ENCODE measurements at regions not wholly inside any gene's neighbourhood (a gene's known extent, or its start where the extent isn't known, plus 50 kb on each side); places are given as distances from the start of the nearest gene placed in this dataset.
"Not testable (repeated sequence)": the region's sequence is repeated elsewhere in the genome, so short reads cannot be mapped to it uniquely, and the experiment has no call there.

DNA sequence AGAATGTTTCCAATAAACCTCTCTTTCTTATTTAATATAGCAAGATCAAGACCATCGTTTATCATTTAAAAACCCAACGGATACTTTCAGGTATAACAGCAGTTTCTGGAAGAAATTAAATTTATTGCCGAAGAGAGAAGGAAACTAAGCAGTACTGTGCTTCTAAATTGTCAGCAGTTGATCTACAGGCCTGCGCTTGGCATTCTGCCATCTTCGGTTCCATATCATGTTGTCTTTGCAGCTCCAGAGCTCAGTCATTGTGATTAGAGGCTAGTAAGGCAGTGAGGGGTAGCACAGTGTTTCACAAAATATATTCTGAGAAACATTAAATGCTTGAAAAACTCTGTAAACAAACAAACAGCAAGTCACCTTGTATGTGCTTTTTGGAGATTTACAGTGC lies 301.3 kb downstream of the REEP3 start:
- ChIA-PET POLR2A (no interaction called here), CTCF (no interaction called here)
- no peak for DNase-seq
- Mint-ChIP-seq H3K4me1 (no peaks in the 10 kb centered on the region), H3K27me3 (peaks cover 29% of the 10 kb centered on the region), H3K9me3 (no peaks in the 10 kb centered on the region), H3K27ac (no peak overlapping the region), H3K36me3 (ENCODE audit: low read depth) (no peaks in the 10 kb centered on the region), H3K4me3 (no peak overlapping the region)

DNA sequence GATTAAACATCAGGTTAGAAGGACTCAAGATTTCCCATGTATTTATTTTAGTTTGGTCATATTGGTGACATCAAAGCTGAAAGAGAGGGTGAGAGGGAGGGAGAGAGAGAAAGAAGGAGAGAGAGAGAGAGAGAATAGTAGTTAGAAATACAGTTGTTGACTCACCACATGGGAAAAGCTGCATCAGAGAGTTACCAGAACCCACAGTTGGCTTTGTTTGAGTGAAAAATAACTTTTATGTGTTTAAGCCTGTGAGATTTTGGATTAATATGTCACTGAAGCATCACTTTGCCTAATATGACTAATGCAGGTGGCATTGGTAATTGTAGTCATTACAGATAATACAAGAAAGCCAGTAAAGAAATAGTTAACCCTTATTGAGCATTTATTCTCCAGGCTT lies 303.9 kb downstream of the REEP3 start:
- Mint-ChIP-seq H3K27me3 (peaks cover 27% of the 10 kb centered on the region), H3K36me3 (ENCODE audit: low read depth) (no peaks in the 10 kb centered on the region), H3K9me3 (no peaks in the 10 kb centered on the region), H3K4me1 (no peaks in the 10 kb centered on the region), H3K4me3 (no peak overlapping the region), H3K27ac (no peak overlapping the region)
- CTCF ChIA-PET = no interaction called here
- POLR2A ChIA-PET = no interaction called here
- no peak for DNase-seq

DNA sequence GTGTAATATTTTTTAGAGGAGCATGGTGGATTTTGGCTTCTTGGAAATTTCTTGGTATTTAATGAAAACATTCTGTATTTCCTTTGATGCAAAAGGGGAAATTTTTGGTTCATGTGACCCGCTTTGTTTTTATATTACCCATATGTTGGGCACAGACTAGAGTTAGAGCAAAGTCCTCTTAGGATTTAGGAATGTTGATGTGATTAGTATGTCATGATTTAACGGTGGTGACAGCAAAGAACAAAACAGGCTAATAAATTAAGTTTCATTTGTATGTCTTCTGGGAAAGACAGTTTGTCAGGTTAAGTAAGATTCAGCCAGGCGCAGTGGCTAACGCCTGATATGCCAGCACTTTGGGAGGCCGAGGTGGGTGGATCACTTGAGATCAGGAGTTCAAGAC lies 304.6 kb downstream of the REEP3 start:
- no peaks in the 10 kb centered on the region for H3K9me3 Mint-ChIP-seq
- H3K36me3 Mint-ChIP-seq (ENCODE audit: low read depth) = no peaks in the 10 kb centered on the region
- H3K27me3 Mint-ChIP-seq = peaks cover 25% of the 10 kb centered on the region
- no peak overlapping the region for H3K4me3 Mint-ChIP-seq
- POLR2A ChIA-PET = no interaction called here
- no peak for DNase-seq
- no peak overlapping the region for H3K27ac Mint-ChIP-seq
- H3K4me1 Mint-ChIP-seq = no peaks in the 10 kb centered on the region
- CTCF ChIA-PET = no interaction called here

DNA sequence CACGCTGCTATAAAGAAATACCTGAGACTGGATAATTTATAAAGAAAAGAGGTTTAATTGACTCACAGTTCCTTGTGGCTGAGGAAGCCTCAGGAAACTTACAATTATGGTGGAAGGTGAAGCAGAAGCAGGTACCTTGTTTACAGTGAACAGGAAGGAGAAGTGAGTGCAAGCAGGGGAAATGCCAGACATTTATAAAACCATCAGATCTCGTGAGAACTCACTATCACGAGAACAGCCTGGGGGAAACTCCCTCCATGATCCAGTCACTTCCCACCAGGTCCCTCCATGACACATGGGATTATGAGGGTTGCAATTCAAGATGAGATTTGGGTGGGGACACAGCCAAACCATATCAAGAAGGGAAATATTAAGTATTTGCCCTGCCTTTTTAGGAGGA lies 305.8 kb downstream of the REEP3 start:
- H3K4me1 Mint-ChIP-seq; CTCF ChIA-PET; DNase-seq; H3K27ac Mint-ChIP-seq; H3K36me3 Mint-ChIP-seq (ENCODE audit: low read depth); H3K4me3 Mint-ChIP-seq; POLR2A ChIA-PET; H3K9me3 Mint-ChIP-seq: not testable (repeated sequence)
- peaks cover 19% of the 10 kb centered on the region for H3K27me3 Mint-ChIP-seq

DNA sequence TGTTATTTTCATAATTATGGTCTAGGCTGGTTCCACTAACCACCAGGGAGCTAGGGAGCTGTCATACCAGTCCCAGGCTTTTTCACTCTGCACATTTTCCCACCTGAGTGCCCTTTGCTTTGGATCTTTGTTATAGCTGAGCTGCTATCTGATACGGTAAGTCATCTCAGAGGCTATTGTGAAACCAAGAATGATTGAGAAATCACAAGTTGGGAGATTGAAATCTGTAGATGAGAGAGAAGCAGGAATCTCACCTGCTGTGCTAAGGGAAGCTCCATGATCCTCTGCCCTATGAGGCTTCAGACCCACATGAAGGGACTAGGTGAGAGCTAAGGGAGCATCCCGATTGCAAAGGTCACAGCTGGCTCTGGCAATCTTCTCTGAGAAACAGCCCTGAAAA lies 307.8 kb downstream of the REEP3 start:
- POLR2A ChIA-PET = no interaction called here
- H3K9me3 Mint-ChIP-seq = no peaks in the 10 kb centered on the region
- H3K27me3 Mint-ChIP-seq = peaks cover 14% of the 10 kb centered on the region
- CTCF ChIA-PET = no interaction called here
- no peaks in the 10 kb centered on the region for H3K4me1 Mint-ChIP-seq
- H3K27ac Mint-ChIP-seq = no peak overlapping the region
- no peaks in the 10 kb centered on the region for H3K36me3 Mint-ChIP-seq (ENCODE audit: low read depth)
- no peak overlapping the region for H3K4me3 Mint-ChIP-seq
- DNase-seq = no peak

DNA sequence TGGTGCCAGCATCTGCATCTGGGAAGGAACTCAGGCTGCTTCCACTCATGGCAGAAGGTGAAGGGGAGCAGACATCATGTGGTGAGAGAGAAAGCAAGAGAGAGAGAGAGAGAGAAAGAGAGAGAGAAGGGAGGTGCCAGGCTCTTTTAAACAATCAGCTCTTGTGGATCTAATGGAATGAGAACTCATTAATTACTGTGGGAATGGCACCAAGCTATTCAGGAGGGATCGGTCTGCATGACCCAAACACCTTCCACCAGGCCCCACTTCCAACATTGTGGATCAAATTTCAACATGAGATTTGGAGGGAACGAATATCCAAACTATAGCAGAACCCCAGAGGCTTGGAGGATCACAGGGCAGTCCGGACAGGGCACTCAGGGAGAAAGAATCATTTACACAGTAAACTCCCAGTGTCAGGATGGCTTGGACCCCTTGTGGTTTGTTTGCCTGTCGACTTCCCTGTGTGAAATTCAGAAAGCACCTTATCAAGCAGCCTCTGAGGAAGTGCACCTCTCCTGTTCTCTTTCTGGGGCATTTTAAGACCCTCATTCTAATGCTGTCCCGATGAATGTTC lies 308.5 kb downstream of the REEP3 start:
- DNase-seq = no peak
- ChIA-PET POLR2A (no interaction called here), CTCF (no interaction called here)
- peaks cover 14% of the 10 kb centered on the region for H3K27me3 Mint-ChIP-seq
- H3K4me1 Mint-ChIP-seq = no peaks in the 10 kb centered on the region
- no peak overlapping the region for H3K27ac Mint-ChIP-seq
- no peaks in the 10 kb centered on the region for H3K9me3 Mint-ChIP-seq
- no peak overlapping the region for H3K4me3 Mint-ChIP-seq
- H3K36me3 Mint-ChIP-seq (ENCODE audit: low read depth) = no peaks in the 10 kb centered on the region

DNA sequence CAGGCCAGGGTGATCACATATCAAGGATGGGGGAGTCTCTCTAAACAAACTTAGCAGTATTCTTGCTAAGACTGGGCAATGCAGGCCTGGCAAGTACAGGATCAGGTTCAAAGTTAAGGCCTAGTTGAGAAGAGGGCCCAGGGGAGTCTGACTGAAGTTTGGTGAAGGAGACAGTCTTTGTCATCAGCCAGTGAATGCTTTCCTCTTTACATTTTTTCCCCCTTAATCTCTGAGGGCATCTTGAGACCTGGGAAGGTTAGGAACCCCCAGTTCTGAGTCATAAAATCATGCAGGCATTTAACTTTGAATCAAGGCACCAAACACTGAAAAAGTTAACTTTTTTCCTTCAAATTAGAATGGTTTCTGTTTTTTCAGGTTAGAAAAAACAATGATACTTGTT lies 311.5 kb downstream of the REEP3 start:
- Mint-ChIP-seq H3K4me3 (no peak overlapping the region), H3K36me3 (ENCODE audit: low read depth) (no peaks in the 10 kb centered on the region), H3K27ac (no peak overlapping the region), H3K4me1 (no peaks in the 10 kb centered on the region), H3K27me3 (peaks cover 8% of the 10 kb centered on the region), H3K9me3 (no peaks in the 10 kb centered on the region)
- ChIA-PET POLR2A (no interaction called here), CTCF (no interaction called here)
- no peak for DNase-seq

DNA sequence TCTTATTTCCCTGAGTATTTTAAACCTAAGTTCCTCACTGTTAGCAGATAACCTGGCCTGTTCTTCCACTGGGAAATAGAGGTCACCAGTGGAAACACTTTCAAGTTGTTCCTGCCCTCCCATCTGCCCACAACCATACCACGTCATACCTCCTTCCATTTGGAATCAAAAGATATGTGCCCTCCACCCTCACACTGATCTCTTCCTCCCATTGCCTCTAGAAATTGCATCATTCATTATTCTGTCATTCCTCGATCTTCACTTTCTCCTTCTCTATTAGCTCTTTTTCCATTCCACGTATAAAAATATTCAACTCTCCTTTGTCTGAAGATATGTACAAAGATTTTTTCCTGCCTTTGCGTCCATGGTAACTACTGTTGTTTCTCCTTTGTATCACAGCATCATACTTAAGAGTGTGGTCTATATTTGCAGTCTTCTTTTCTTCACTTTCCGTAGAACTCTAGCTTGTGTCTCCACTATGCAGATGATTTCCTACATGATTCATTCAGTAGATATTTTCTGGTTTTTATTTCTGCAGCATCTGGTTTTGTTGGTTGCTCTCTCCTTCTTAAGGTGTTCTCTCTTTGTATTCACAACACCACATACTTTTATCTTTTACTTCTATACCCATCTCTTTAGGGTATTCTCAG lies 312.3 kb downstream of the REEP3 start:
- CTCF ChIA-PET = no interaction called here
- H3K36me3 Mint-ChIP-seq (ENCODE audit: low read depth) = no peaks in the 10 kb centered on the region
- no peaks in the 10 kb centered on the region for H3K9me3 Mint-ChIP-seq
- POLR2A ChIA-PET = no interaction called here
- H3K4me3 Mint-ChIP-seq = no peak overlapping the region
- peaks cover 7% of the 10 kb centered on the region for H3K27me3 Mint-ChIP-seq
- no peaks in the 10 kb centered on the region for H3K4me1 Mint-ChIP-seq
- no peak for DNase-seq
- H3K27ac Mint-ChIP-seq = no peak overlapping the region

DNA sequence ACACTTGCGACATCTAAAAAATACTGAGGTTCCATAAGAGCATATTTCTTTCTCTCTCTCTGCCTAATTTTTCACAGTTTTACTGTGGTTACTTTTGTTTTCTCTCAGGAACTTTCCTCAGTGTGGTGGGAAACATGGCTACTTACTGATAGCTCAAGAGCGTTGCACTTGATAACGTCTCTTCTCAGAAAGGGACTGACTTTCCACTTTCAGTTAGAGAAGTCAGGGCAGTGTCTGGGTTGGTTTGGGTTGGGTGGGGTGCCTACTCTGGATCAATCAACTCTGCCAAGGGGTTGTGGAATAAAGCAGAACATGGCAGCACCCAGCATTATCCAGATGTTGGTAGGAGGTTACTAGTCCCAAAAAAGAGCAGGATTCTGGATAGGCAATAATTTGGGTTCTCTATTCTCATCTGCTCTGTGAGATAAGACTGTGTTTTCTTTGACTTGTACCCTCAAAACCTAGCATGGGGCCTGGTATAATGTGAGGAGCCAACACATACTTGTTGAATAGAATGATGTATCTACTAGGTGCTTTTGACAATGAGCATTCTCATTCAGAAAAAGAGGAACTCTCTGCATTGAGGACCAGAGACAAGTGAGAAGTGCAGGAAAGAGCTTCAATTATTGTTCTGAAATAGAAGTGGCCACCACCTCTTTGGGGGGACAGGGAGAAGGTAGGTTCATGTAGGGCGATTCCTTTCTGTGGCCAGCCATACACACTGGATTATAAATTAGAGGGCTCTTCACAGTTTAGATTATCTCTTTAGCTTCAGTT lies 315.7 kb downstream of the REEP3 start:
- no peak overlapping the region for H3K4me3 Mint-ChIP-seq
- peaks cover 14% of the 10 kb centered on the region for H3K27me3 Mint-ChIP-seq
- POLR2A ChIA-PET = no interaction called here
- H3K27ac Mint-ChIP-seq = no peak overlapping the region
- no peaks in the 10 kb centered on the region for H3K4me1 Mint-ChIP-seq
- no peaks in the 10 kb centered on the region for H3K9me3 Mint-ChIP-seq
- no peaks in the 10 kb centered on the region for H3K36me3 Mint-ChIP-seq (ENCODE audit: low read depth)
- CTCF ChIA-PET = no interaction called here
- DNase-seq = no peak

DNA sequence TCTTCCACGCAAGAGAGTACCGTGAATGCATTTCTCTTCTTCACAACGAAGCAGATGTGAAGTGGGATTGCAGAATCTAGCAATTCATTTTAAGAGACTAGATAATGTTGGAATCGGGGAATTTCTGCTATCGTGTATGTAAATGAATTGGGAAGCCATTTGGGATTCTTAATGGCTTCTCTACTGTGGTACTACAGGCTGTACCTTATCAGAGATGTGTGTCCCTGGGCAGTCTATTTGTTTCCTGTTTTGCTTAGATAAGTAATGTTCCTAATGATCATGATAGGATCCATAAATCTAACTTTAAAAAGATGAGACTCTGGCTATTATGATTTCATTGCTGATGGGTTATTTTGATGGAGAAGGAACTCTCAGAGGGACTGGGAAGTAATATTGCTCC lies 320.6 kb downstream of the REEP3 start:
- CTCF ChIA-PET = no interaction called here
- H3K27ac Mint-ChIP-seq = no peak overlapping the region

DNA sequence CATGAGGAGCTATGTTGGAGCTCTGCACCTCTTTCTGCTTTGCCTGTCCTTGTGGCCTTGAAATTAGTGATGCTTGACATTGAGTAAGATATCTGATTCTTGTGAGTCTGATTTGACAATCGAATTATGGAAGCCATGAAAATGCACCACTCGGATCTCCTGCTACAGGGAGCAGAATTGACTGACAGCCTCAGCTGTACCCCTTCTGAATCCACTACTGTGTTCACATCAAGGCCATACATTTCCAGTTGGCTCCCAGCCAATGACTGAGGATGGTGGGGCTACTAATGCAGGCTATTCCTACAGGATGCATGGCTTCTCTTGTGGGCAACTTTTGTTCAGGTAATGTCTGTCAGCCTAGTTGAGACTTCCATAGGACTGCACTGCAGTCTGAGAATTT lies 321.9 kb downstream of the REEP3 start:
- Mint-ChIP-seq H3K4me1 (no peaks in the 10 kb centered on the region), H3K36me3 (ENCODE audit: low read depth) (no peaks in the 10 kb centered on the region), H3K4me3 (no peak overlapping the region), H3K27me3 (peaks cover 16% of the 10 kb centered on the region), H3K27ac (no peak overlapping the region), H3K9me3 (no peaks in the 10 kb centered on the region)
- CTCF ChIA-PET = no interaction called here
- POLR2A ChIA-PET = no interaction called here
- DNase-seq = no peak

More for the DNA sequence above, 320.6 kb downstream of the REEP3 start:
- Mint-ChIP-seq H3K4me1 (no peaks in the 10 kb centered on the region), H3K9me3 (no peaks in the 10 kb centered on the region), H3K27me3 (peaks cover 20% of the 10 kb centered on the region), H3K4me3 (no peak overlapping the region), H3K36me3 (ENCODE audit: low read depth) (no peaks in the 10 kb centered on the region)
- no peak for DNase-seq
- POLR2A ChIA-PET = no interaction called here

DNA sequence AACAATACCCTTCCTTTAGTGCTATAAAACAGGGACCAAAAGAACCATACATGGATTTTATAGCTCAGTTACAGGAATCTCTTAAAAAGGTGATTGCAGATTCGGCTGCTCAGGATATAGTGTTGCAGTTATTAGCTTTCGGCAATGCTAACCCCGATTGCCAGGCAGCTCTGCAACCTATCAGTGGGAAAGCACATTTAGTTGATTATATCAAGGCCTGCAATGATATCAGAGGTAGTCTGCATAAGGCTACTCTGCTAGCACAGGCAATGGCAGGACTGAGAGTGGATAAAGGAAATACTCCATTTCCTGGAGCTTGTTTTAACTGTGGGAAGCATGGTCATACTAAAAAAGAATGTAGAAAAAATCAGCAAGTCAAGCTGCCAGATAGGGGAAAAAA lies 327.7 kb downstream of the REEP3 start:
- POLR2A ChIA-PET, H3K27ac Mint-ChIP-seq: not testable (repeated sequence)

DNA sequence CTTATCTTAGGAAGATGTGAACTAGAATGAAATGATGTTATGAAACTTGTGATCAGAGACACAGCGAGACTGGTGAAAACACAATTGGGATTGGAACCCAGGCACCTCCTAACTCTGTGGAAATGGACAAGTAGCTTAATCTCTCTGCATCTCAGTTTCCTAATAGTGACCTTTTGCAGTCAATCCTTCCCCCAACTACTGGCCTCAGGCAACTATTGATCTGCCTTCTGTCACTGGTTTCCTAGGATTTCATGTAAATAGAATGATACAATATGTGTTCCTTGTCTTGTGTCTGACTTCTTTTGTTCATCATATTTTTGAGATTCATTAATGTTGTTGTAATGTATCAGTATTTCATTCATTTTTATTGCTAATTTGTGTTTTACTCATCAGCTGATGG lies 341.7 kb downstream of the REEP3 start:
- DNase-seq = no peak
- H3K27ac Mint-ChIP-seq = no peak overlapping the region
- H3K9me3 Mint-ChIP-seq = peaks cover 7% of the 10 kb centered on the region
- POLR2A ChIA-PET = no interaction called here
- no peaks in the 10 kb centered on the region for H3K36me3 Mint-ChIP-seq (ENCODE audit: low read depth)
- CTCF ChIA-PET = no interaction called here
- H3K4me1 Mint-ChIP-seq = peaks cover 10% of the 10 kb centered on the region
- no peak overlapping the region for H3K4me3 Mint-ChIP-seq
- H3K27me3 Mint-ChIP-seq = peaks cover 27% of the 10 kb centered on the region

More for the DNA sequence above, 327.7 kb downstream of the REEP3 start:
- H3K9me3 Mint-ChIP-seq; H3K4me3 Mint-ChIP-seq; CTCF ChIA-PET; DNase-seq; H3K36me3 Mint-ChIP-seq (ENCODE audit: low read depth); H3K27me3 Mint-ChIP-seq; H3K4me1 Mint-ChIP-seq: not testable (repeated sequence)

DNA sequence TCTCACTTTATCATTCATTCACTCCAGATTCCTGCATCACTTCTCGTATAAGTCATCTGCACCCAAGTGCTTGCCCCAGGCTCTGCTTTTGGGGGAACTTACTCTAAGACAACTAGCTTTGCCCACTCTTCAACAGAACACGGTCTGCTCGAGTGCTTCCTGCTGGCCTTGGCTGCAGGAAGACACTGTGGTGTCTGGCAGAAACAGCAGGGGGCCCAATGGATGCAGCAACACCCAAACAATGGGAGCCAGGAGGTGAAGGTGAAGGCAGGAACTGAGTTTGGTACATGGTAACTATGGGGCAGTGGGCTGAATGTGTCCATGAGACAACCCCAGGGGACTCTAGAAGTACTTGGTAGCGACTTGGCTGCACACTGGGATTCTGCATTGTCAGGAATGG lies 344.0 kb downstream of the REEP3 start:
- Mint-ChIP-seq H3K9me3 (no peaks in the 10 kb centered on the region), H3K4me1 (peaks cover 10% of the 10 kb centered on the region), H3K4me3 (no peak overlapping the region), H3K27me3 (peaks cover 27% of the 10 kb centered on the region), H3K27ac (no peak overlapping the region), H3K36me3 (ENCODE audit: low read depth) (no peaks in the 10 kb centered on the region)
- DNase-seq = no peak
- ChIA-PET POLR2A (no interaction called here), CTCF (no interaction called here)
